Mesenchymal stem cell (in vitro differentiated cells and primary cell): ENCODE measurements at regions not wholly inside any gene's neighbourhood (a gene's known extent, or its start where the extent isn't known, plus 50 kb on each side); places are given as distances from the start of the nearest gene placed in this dataset.

Experiments used
- DNase-seq: peaks from one replicate; pipeline ENCODE4 v3.0.0-alpha.2; 2013
- H2AFZ ChIP-seq: one replicate; pipeline ENCODE4 v1.6.1; 2013; ENCODE audit warnings: low read depth, mild to moderate bottlenecking, control low read depth, inconsistent platforms, low read length, moderate library complexity
- H2AK5ac ChIP-seq: 2 replicates; pipeline ENCODE4 v1.6.1; 2013; ENCODE audit warnings: low read length, moderate library complexity, mild to moderate bottlenecking, inconsistent platforms; ENCODE audit not compliant: severe bottlenecking
- H2BK120ac ChIP-seq: one replicate; pipeline ENCODE4 v1.6.1; 2013; ENCODE audit warnings: low read depth, mild to moderate bottlenecking, inconsistent platforms, low read length, moderate library complexity
- H2BK12ac ChIP-seq, 2 experiments: one replicate each; pipeline ENCODE4 v1.6.1; 2013; ENCODE audit warnings: inconsistent platforms in 2 of 2, low read length in 2 of 2, mild to moderate bottlenecking in 2 of 2, moderate library complexity in 2 of 2, control low read depth in 1 of 2
- H2BK15ac ChIP-seq: one replicate; pipeline ENCODE4 v1.6.1; 2013; ENCODE audit warnings: mild to moderate bottlenecking, low read depth, inconsistent platforms; ENCODE audit not compliant: poor library complexity, severe bottlenecking
- H2BK5ac ChIP-seq: 2 replicates; pipeline ENCODE4 v1.6.1; 2013; ENCODE audit warnings: low read depth, mild to moderate bottlenecking, low read length, control low read depth, inconsistent platforms; ENCODE audit not compliant: poor library complexity, severe bottlenecking
- H3K14ac ChIP-seq, 2 experiments: one replicate each; pipeline ENCODE4 v1.6.1; 2013; ENCODE audit warnings: inconsistent platforms in 2 of 2, low read length in 2 of 2, control low read depth in 1 of 2, mild to moderate bottlenecking in 1 of 2, moderate library complexity in 1 of 2
- H3K18ac ChIP-seq, 2 experiments: one replicate each; pipeline ENCODE4 v1.6.1; 2013; ENCODE audit warnings: inconsistent platforms in 2 of 2, low read length in 2 of 2, control low read depth in 1 of 2, low read depth in 1 of 2, mild to moderate bottlenecking in 1 of 2
- H3K23ac ChIP-seq, 2 experiments: one replicate each; pipeline ENCODE4 v1.6.1; 2013; ENCODE audit warnings: inconsistent platforms in 2 of 2, low read length in 2 of 2, mild to moderate bottlenecking in 2 of 2, moderate library complexity in 2 of 2, control low read depth in 1 of 2
- H3K27ac ChIP-seq: 2 replicates; pipeline ENCODE4 v1.5.1; 2013; ENCODE audit warnings: mild to moderate bottlenecking, moderate library complexity, low read length, control low read depth, inconsistent platforms; ENCODE audit not compliant: poor library complexity, severe bottlenecking
- H3K27me3 ChIP-seq, 2 experiments: 2 replicates each; pipeline versions ENCODE4 v1.6.1 to v1.7.0; 2013; ENCODE audit warnings: low read length in 2 of 2, mild to moderate bottlenecking in 2 of 2, moderate library complexity in 2 of 2, control low read depth in 1 of 2, inconsistent platforms in 1 of 2; ENCODE audit not compliant: control insufficient read depth in 1 of 2, insufficient read depth in 1 of 2
- H3K36me3 ChIP-seq, 2 experiments: 2 replicates each; pipeline versions ENCODE4 v1.6.1 to v1.7.0; 2013; ENCODE audit warnings: low read length in 2 of 2, control low read depth in 1 of 2, inconsistent platforms in 1 of 2, low read depth in 1 of 2, mild to moderate bottlenecking in 1 of 2; ENCODE audit not compliant: insufficient read depth in 2 of 2, control insufficient read depth in 1 of 2
- H3K4ac ChIP-seq, 2 experiments: one replicate each; pipeline ENCODE4 v1.6.1; 2013; ENCODE audit warnings: inconsistent platforms in 2 of 2, low read length in 2 of 2, mild to moderate bottlenecking in 2 of 2, moderate library complexity in 2 of 2, control low read depth in 1 of 2, low read depth in 1 of 2
- H3K4me1 ChIP-seq: 2 replicates; pipeline ENCODE4 v1.6.1; 2013; ENCODE audit warnings: low read depth, low read length, control low read depth; ENCODE audit not compliant: control insufficient read depth, insufficient read depth
- H3K4me2 ChIP-seq: 2 replicates; pipeline ENCODE4 v1.6.1; 2013; ENCODE audit warnings: low read length, mild to moderate bottlenecking, inconsistent platforms; ENCODE audit not compliant: poor library complexity, severe bottlenecking
- H3K4me3 ChIP-seq, 2 experiments: 2 replicates each; pipeline versions ENCODE4 v1.5.1 to v1.7.0; 2013; ENCODE audit warnings: low read length in 2 of 2, mild to moderate bottlenecking in 2 of 2, control low read depth in 1 of 2, low read depth in 1 of 2; ENCODE audit not compliant: insufficient read depth in 1 of 2
- H3K79me1 ChIP-seq: replicated peaks from 2 replicates; pipeline ENCODE4 v1.6.1; 2013; ENCODE audit warnings: mild to moderate bottlenecking, control low read depth, low read length, inconsistent platforms; ENCODE audit not compliant: poor library complexity, severe bottlenecking
- H3K9ac ChIP-seq: 2 replicates; pipeline ENCODE4 v1.7.0; 2013; ENCODE audit warnings: mild to moderate bottlenecking, low read length, moderate library complexity
- H3K9me3 ChIP-seq: 2 replicates; pipeline ENCODE4 v1.7.0; 2013; ENCODE audit warnings: mild to moderate bottlenecking, low read length; ENCODE audit not compliant: control insufficient read depth
- H4K8ac ChIP-seq: one replicate; pipeline ENCODE4 v1.6.1; 2013; ENCODE audit warnings: inconsistent platforms, mild to moderate bottlenecking, low read length, moderate library complexity
- H4K91ac ChIP-seq: one replicate; pipeline ENCODE4 v1.6.1; 2013; ENCODE audit warnings: mild to moderate bottlenecking, low read length, inconsistent platforms
- WGBS: methylation state at CpG from one replicate; pipeline ENCODE4 v1.1.7; 2013; ENCODE audit warnings: mixed read lengths; 5-methylcytosine and 5-hydroxymethylcytosine counted together

DNA sequence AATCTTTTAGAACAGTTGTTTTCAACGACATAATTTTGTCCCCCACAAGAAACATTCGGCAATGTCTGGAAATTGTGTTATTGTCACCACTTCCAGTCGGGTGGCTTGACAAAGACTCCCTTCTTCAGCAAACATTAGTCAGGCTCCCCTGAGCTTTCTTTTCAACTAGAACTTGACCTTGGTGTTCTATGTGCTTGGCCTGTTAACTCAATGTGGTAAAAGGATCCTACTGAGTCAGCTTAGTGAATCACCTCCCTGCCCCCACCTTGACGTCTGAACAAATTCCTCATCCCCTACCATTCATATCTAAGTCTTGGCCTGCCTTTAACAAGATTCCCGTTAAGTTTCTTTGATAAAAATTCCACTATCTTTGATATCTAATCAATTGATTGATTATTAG, 465.0 kb upstream of the ROBO1 start:
- no peak overlapping the region for H4K91ac ChIP-seq
- no peak overlapping the region for H2BK5ac ChIP-seq
- peak; percentile 74 for DNase-seq
- no peak overlapping the region for H2AK5ac ChIP-seq
- no peak overlapping the region for H2BK120ac ChIP-seq
- no peak overlapping the region for H3K18ac ChIP-seq
- H3K23ac ChIP-seq = no peak overlapping the region
- no peak overlapping the region for H3K14ac ChIP-seq
- no peaks in the 10 kb centered on the region for H3K36me3 ChIP-seq
- no peaks in the 10 kb centered on the region for H3K27me3 ChIP-seq
- 15% methylated on average over 4 of the region's 5 CpGs for WGBS
- no peak overlapping the region for H3K4me2 ChIP-seq
- no peak overlapping the region for H2BK12ac ChIP-seq
- no peaks in the 10 kb centered on the region for H3K9me3 ChIP-seq
- H2BK15ac ChIP-seq = no peak overlapping the region
- peak overlapping the region in 1 of 2 experiments; percentile 43 for H3K4me3 ChIP-seq
- no peaks in the 10 kb centered on the region for H3K79me1 ChIP-seq
- no peak overlapping the region for H3K4ac ChIP-seq
- H3K9ac ChIP-seq = peak overlapping the region; percentile 42
- H3K4me1 ChIP-seq = no peaks in the 10 kb centered on the region
- H3K27ac ChIP-seq = peak overlapping the region; percentile 39
- no peak overlapping the region for H2AFZ ChIP-seq
- no peak overlapping the region for H4K8ac ChIP-seq

DNA sequence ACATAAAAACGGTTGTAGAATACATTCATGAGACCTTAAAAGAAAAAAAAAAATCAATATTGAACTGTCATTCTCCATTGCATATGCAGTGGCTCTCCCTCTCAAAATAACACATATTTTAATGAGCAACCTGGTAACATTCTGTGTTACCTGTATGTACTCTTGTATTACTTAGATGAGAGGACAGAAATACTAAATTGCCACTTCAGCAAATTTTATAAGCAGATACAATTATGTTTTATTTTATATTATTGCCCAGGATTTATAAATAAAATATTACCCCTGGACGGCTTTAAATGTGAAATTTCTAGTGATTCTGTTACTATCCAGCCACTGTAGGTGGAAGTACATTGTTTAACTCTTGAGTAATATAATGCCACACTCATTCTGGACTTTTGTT, 463.2 kb upstream of the ROBO1 start:
- no peak overlapping the region for H3K4ac ChIP-seq
- H3K36me3 ChIP-seq = no peaks in the 10 kb centered on the region
- H3K14ac ChIP-seq = no peak overlapping the region
- H4K91ac ChIP-seq = no peak overlapping the region
- no peaks in the 10 kb centered on the region for H3K9me3 ChIP-seq
- no peak overlapping the region for H3K4me3 ChIP-seq
- DNase-seq = no peak
- no peak overlapping the region for H3K4me2 ChIP-seq
- no peak overlapping the region for H3K23ac ChIP-seq
- no peak overlapping the region for H4K8ac ChIP-seq
- no peaks in the 10 kb centered on the region for H3K4me1 ChIP-seq
- no peaks in the 10 kb centered on the region for H3K79me1 ChIP-seq
- no peak overlapping the region for H3K9ac ChIP-seq
- WGBS = no CpG with 5 or more reads among the region's 2 CpGs
- H2BK5ac ChIP-seq = no peak overlapping the region
- H2AK5ac ChIP-seq = no peak overlapping the region
- no peak overlapping the region for H2BK12ac ChIP-seq
- no peak overlapping the region for H2BK15ac ChIP-seq
- H3K18ac ChIP-seq = no peak overlapping the region
- H2AFZ ChIP-seq = no peak overlapping the region
- H3K27me3 ChIP-seq = no peaks in the 10 kb centered on the region
- no peak overlapping the region for H3K27ac ChIP-seq
- no peak overlapping the region for H2BK120ac ChIP-seq

DNA sequence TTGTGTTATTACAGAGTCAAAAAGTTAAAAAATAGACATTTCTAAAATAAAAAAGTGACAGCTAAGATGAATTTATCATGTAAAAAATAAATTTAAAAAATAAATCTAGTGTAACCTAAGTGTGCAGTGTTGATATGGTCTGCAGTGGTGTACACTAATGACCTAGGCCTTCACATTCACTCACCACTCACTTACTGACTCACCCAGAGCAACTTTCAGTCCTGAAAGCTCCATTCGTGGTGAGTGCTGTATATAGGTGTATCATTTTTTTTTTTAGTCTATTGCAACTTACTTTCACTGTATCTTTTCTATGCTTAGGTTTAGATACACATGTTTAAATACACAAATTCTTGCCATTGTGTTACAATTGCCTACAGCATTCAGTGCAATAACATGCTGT, 459.4 kb upstream of the ROBO1 start:
- no peak overlapping the region for H4K8ac ChIP-seq
- no peak overlapping the region for H2BK15ac ChIP-seq
- no peaks in the 10 kb centered on the region for H3K4me1 ChIP-seq
- H3K4ac ChIP-seq = no peak overlapping the region
- no peak overlapping the region for H2AK5ac ChIP-seq
- H3K4me2 ChIP-seq = no peak overlapping the region
- H4K91ac ChIP-seq = no peak overlapping the region
- H3K9me3 ChIP-seq = no peaks in the 10 kb centered on the region
- no peak overlapping the region for H3K4me3 ChIP-seq
- no peak overlapping the region for H3K27ac ChIP-seq
- no peaks in the 10 kb centered on the region for H3K27me3 ChIP-seq
- no peak overlapping the region for H2BK5ac ChIP-seq
- H3K14ac ChIP-seq = no peak overlapping the region
- no CpG with 5 or more reads among the region's 1 CpG for WGBS
- H3K36me3 ChIP-seq = no peaks in the 10 kb centered on the region
- no peak overlapping the region for H2BK12ac ChIP-seq
- no peak for DNase-seq
- H3K79me1 ChIP-seq = no peaks in the 10 kb centered on the region
- no peak overlapping the region for H3K9ac ChIP-seq
- H3K23ac ChIP-seq = no peak overlapping the region
- H2BK120ac ChIP-seq = no peak overlapping the region
- H3K18ac ChIP-seq = no peak overlapping the region
- no peak overlapping the region for H2AFZ ChIP-seq

DNA sequence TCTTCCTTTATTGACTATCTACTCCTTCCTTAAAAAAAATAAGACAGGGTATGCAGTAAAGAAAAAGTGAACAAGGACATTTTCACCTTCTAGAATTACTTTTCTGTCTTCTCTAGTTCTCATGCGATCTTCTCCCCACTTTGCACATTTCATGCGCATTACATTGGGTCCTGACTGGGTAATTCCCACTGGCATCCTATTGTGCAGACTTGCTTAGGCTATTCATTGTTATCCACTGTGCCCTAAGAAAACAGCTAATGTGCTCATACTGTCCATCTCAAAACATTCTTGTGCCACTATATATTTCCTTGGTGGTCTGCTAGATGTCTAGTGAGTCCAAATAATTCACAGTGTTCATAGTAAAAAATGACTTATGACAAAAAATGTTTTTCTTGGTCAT, 447.4 kb upstream of the ROBO1 start:
- no peak overlapping the region for H3K4ac ChIP-seq
- H2AK5ac ChIP-seq = no peak overlapping the region
- no peak overlapping the region for H3K14ac ChIP-seq
- no peak overlapping the region for H2BK15ac ChIP-seq
- no peaks in the 10 kb centered on the region for H3K79me1 ChIP-seq
- DNase-seq = no peak
- no peak overlapping the region for H3K9ac ChIP-seq
- H3K27me3 ChIP-seq = no peaks in the 10 kb centered on the region
- no peak overlapping the region for H2BK120ac ChIP-seq
- no peak overlapping the region for H4K8ac ChIP-seq
- WGBS = 76% methylated on average over 2 of the region's 2 CpGs
- no peak overlapping the region for H3K4me2 ChIP-seq
- H3K18ac ChIP-seq = no peak overlapping the region
- H3K4me1 ChIP-seq = no peaks in the 10 kb centered on the region
- no peak overlapping the region for H2BK5ac ChIP-seq
- no peak overlapping the region for H3K4me3 ChIP-seq
- peaks cover 6% of the 10 kb centered on the region for H3K9me3 ChIP-seq
- H3K36me3 ChIP-seq = no peaks in the 10 kb centered on the region
- H3K23ac ChIP-seq = no peak overlapping the region
- no peak overlapping the region for H2BK12ac ChIP-seq
- H3K27ac ChIP-seq = no peak overlapping the region
- no peak overlapping the region for H4K91ac ChIP-seq
- H2AFZ ChIP-seq = no peak overlapping the region
